Panc1 (cell line): ENCODE measurements at regions not wholly inside any gene's neighbourhood (a gene's known extent, or its start where the extent isn't known, plus 50 kb on each side); places are given as distances from the start of the nearest gene placed in this dataset.

Experiments
- CTCF ChIP-seq: fragments of 450-650 bp; IDR thresholded peaks from 2 replicates; pipeline ENCODE4 v1.5.1; 2017; ENCODE audit warnings: mild to moderate bottlenecking
- POLR2AphosphoS5 ChIP-seq: IDR thresholded peaks from 2 replicates; pipeline ENCODE4 v1.6.1; 2012; ENCODE audit warnings: mild to moderate bottlenecking, low read depth, low read length, moderate library complexity
- REST ChIP-seq, 2 experiments: IDR thresholded peaks; 2 replicates each; pipeline ENCODE4 v1.6.1; 2011 to 2012; ENCODE audit warnings: low read depth in 2 of 2, control low read depth in 1 of 2, low read length in 1 of 2, mild to moderate bottlenecking in 1 of 2, moderate library complexity in 1 of 2; ENCODE audit not compliant: insufficient read depth in 1 of 2

- TF ChIP-seq CTCF (no peak), REST (IDR thresholded peaks at IDR 0.05; ENCODE audit: insufficient read depth in 1 of 2, low read depth in 2 of 2, low read length in 1 of 2) (no peak), POLR2AphosphoS5 (no peak)
Observed at GRCh38 chrX:12010436-12010835, 127.8 kb upstream of the FRMPD4 start.
